Esophagus muscularis mucosa (tissue), 4 donors: ENCODE measurements at regions not wholly inside any gene's neighbourhood (a gene's known extent, or its start where the extent isn't known, plus 50 kb on each side); places are given as distances from the start of the nearest gene placed in this dataset.

Experiments used
- DNase-seq: peaks from one replicate; pipeline ENCODE4 v3.0.0-alpha.2; 2017; ENCODE audit errors: extremely low spot score
- H3K27ac ChIP-seq, 4 donors: fragments of 200-600 bp; sonication (generic); replicated peaks in 1 of 4; 1 replicate in 3 of 4; 2 replicates in 1 of 4; pipeline ENCODE4 v1.5.1; 2016 to 2019; ENCODE audit warnings: mild to moderate bottlenecking in 1 of 4
- H3K27me3 ChIP-seq, 4 donors: fragments of 200-600 bp; sonication (generic); one replicate each; pipeline versions ENCODE4 v1.5.1 to v1.6.0; 2016 to 2019
- H3K36me3 ChIP-seq, 4 donors: fragments of 200-600 bp; sonication (generic); one replicate each; pipeline ENCODE4 v1.5.1; 2016 to 2019
- H3K4me1 ChIP-seq, 4 donors: fragments of 200-600 bp; sonication (generic); one replicate each; pipeline ENCODE4 v1.5.1; 2016 to 2019
- H3K4me3 ChIP-seq, 4 donors: fragments of 200-600 bp; sonication (generic); 1 replicate in 2 of 4; 2 replicates in 2 of 4; pipeline ENCODE4 v1.5.1; 2016 to 2019; ENCODE audit warnings: mild to moderate bottlenecking in 4 of 4, moderate library complexity in 1 of 4
- H3K9me3 ChIP-seq, 4 donors: fragments of 200-600 bp; sonication (generic); 1 replicate in 3 of 4; 2 replicates in 1 of 4; pipeline ENCODE4 v1.5.1; 2016 to 2019
- EP300 ChIP-seq: sonication (generic); formaldehyde crosslinking; IDR thresholded peaks from one replicate; pipeline ENCODE4 v1.6.1; 2017; ENCODE audit warnings: antibody characterized with exemption
- POLR2A ChIP-seq: fragments of 450-650 bp; IDR thresholded peaks from one replicate; pipeline ENCODE4 v1.6.1; 2017; ENCODE audit warnings: antibody characterized with exemption, moderate library complexity, mild to moderate bottlenecking, low read depth
- POLR2AphosphoS5 ChIP-seq, 2 donors: sonication (generic); formaldehyde crosslinking; IDR thresholded peaks; one replicate each; pipeline ENCODE4 v1.6.1; 2017; ENCODE audit warnings: antibody characterized with exemption in 2 of 2
- WGBS: methylation state at CpG from one replicate; pipeline ENCODE4 v1.1.5; 2018; 5-methylcytosine and 5-hydroxymethylcytosine counted together
- intact Hi-C: fragments of 100-400 bp; cut with DNase I; formaldehyde crosslinking; loops from one replicate; pipeline ENCODE4 v1.15.1; 2023
- TF ChIP-seq, protein P1 (sequence below), 3 experiments: fragments of 200-600 bp in 2 of 3; fragments of 450-650 bp in 1 of 3; sonication (generic) in 2 of 3; IDR thresholded peaks; one replicate each; pipeline ENCODE4 v1.5.1; 2017 to 2019; ENCODE audit warnings: antibody characterized with exemption in 3 of 3, mild to moderate bottlenecking in 2 of 3, moderate library complexity in 1 of 3

DNA sequence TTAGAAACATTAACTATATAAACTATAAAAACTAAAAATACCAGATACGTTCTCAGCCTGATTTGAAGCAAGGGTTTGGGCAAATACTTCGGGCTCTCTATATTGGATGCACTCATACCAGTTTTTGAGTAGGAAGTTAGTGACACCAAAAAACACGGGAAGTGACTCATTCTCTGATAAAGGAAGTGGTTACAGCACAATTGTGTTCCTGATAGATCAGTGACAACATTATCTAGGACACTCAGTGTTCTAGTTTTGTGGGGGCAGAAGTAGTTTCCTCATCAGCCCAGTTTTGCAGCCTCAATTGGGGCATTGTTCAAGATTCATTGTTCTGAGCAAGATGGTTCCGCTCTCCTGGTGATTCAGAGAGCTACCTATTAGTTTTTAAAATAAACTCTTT lies 469.6 kb upstream of the DPPA4 start:
- DNase-seq: no peak
- H3K4me3 ChIP-seq: no peak overlapping the region
- TF ChIP-seq POLR2A (no peak), EP300 (no peak), POLR2AphosphoS5 (IDR thresholded peaks at IDR 0.05) (no peak)
- TF ChIP-seq, protein P1, sequence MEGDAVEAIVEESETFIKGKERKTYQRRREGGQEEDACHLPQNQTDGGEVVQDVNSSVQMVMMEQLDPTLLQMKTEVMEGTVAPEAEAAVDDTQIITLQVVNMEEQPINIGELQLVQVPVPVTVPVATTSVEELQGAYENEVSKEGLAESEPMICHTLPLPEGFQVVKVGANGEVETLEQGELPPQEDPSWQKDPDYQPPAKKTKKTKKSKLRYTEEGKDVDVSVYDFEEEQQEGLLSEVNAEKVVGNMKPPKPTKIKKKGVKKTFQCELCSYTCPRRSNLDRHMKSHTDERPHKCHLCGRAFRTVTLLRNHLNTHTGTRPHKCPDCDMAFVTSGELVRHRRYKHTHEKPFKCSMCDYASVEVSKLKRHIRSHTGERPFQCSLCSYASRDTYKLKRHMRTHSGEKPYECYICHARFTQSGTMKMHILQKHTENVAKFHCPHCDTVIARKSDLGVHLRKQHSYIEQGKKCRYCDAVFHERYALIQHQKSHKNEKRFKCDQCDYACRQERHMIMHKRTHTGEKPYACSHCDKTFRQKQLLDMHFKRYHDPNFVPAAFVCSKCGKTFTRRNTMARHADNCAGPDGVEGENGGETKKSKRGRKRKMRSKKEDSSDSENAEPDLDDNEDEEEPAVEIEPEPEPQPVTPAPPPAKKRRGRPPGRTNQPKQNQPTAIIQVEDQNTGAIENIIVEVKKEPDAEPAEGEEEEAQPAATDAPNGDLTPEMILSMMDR (IDR thresholded peaks at IDR 0.05): no peak
- H3K36me3 ChIP-seq: no peaks in the 10 kb centered on the region
- H3K9me3 ChIP-seq: no peaks in the 10 kb centered on the region
- H3K27ac ChIP-seq: no peak overlapping the region
- intact Hi-C loops: no loop called here
- no peaks in the 10 kb centered on the region for H3K4me1 ChIP-seq
- H3K27me3 ChIP-seq: no peaks in the 10 kb centered on the region
- 64% methylated on average over 4 of the region's 4 CpGs for whole genome bisulfite sequencing

GRCh38 chr3:109809513-109809912 lies 472.2 kb upstream of the DPPA4 start:
- Histone ChIP-seq H3K9me3 (no peaks in the 10 kb centered on the region), H3K4me1 (no peaks in the 10 kb centered on the region), H3K27ac (no peak overlapping the region), H3K36me3 (no peaks in the 10 kb centered on the region), H3K27me3 (no peaks in the 10 kb centered on the region), H3K4me3 (no peak overlapping the region)
- intact Hi-C loops: no loop called here
- no peak for TF ChIP-seq POLR2A
- WGBS: 94% methylated on average over 3 of the region's 3 CpGs
- DNase-seq: no peak

DNA sequence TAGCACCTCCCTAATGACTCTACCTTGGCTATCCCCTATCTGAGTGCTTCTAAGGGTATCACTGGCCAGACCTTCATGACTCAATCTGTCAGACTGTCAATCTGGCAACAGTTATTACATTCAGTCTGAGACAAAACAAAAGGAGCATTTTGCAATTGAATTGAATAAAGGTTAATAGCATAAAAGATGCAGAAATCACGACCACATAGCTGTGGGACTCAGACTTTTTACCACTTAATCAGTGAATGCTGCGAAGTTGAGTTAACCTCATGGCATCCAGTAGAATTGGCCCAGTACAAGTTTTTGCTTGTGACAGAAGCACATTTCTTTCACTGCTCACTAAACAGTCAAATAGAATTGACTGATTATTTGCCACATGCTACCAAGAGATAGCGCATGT lies 480.7 kb upstream of the DPPA4 start:
- DNase-seq: no peak

GRCh38 chr3:109819734-109820133 lies 482.4 kb upstream of the DPPA4 start:
- Histone ChIP-seq H3K36me3 (no peaks in the 10 kb centered on the region), H3K27ac (no peak overlapping the region), H3K9me3 (no peaks in the 10 kb centered on the region), H3K4me3 (no peak overlapping the region), H3K27me3 (no peaks in the 10 kb centered on the region), H3K4me1 (no peaks in the 10 kb centered on the region)
- no peak for DNase-seq
- no peak for TF ChIP-seq EP300
- TF ChIP-seq, protein P1 (IDR thresholded peaks at IDR 0.05): no peak
- TF ChIP-seq POLR2AphosphoS5 (IDR thresholded peaks at IDR 0.05): no peak
- intact Hi-C loops: no loop called here
- 76% methylated on average over 6 of the region's 6 CpGs for WGBS

More for the DNA sequence above, 480.7 kb upstream of the DPPA4 start:
- Histone ChIP-seq H3K9me3 (no peaks in the 10 kb centered on the region), H3K4me3 (no peak overlapping the region), H3K27ac (no peak overlapping the region), H3K4me1 (no peaks in the 10 kb centered on the region), H3K27me3 (no peaks in the 10 kb centered on the region), H3K36me3 (no peaks in the 10 kb centered on the region)
- TF ChIP-seq POLR2AphosphoS5 (IDR thresholded peaks at IDR 0.05) (no peak), EP300 (no peak), POLR2A (no peak)
- TF ChIP-seq, protein P1 (IDR thresholded peaks at IDR 0.05): no peak
- intact Hi-C loops: no loop called here
- WGBS: 66% methylated on average over 3 of the region's 3 CpGs

DNA sequence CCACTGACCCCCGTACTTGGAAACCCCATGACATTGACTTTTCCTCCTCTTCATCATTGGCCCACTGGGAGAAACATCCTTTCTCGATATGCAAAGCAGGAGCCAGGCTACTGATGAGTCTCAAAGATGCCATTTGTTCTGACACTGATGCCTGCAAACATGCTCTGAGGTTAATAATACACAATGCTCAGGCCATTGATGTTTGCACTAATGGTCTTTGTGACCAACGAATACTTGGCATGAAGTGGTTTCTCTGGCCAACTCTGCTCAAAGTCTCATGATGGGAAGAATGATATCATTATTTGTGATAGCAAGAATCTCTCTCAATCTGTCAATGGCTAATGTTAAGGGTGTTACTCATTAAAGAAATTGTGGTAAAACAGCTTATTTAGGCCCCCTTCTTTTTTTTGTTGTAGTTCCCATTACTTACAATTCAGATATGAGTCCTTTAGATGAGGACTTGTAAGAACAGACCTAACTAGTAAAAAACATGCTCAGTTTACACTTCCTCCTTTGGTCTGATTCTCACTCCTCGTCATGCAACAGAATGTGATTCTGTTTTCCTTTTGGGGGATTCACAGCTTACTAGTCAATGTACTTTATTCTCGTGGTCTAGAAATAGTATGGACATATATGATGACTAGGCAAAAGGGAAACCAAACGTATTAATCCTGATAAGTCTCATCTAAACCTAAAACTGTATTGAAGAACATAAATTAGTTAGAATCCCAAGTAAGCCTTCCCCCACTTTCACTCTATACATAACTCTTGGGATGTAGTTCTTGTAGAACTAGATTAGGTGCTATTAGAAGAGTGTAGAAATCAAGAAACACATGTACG lies 488.8 kb upstream of the DPPA4 start:
- 91% methylated on average over 7 of the region's 7 CpGs for WGBS
- Histone ChIP-seq H3K27ac (no peak overlapping the region), H3K4me1 (no peaks in the 10 kb centered on the region), H3K4me3 (no peak overlapping the region), H3K9me3 (no peaks in the 10 kb centered on the region), H3K36me3 (no peaks in the 10 kb centered on the region), H3K27me3 (no peaks in the 10 kb centered on the region)
- no peak for DNase-seq
- intact Hi-C loops: no loop called here
- TF ChIP-seq, protein P1 (IDR thresholded peaks at IDR 0.05): no peak
- no peak for TF ChIP-seq POLR2AphosphoS5 (IDR thresholded peaks at IDR 0.05)
- no peak for TF ChIP-seq EP300
